Putamen (tissue), 1 donor: ENCODE measurements at regions not wholly inside any gene's neighbourhood (a gene's known extent, or its start where the extent isn't known, plus 50 kb on each side); places are given as distances from the start of the nearest gene placed in this dataset.
"Not testable (repeated sequence)": the region's sequence is repeated elsewhere in the genome, so short reads cannot be mapped to it uniquely, and the experiment has no call there.

Experiments
- DNase-seq: peaks from one replicate; pipeline ENCODE4 v3.0.0-alpha.2; 2016; ENCODE audit warnings: low spot score

DNA sequence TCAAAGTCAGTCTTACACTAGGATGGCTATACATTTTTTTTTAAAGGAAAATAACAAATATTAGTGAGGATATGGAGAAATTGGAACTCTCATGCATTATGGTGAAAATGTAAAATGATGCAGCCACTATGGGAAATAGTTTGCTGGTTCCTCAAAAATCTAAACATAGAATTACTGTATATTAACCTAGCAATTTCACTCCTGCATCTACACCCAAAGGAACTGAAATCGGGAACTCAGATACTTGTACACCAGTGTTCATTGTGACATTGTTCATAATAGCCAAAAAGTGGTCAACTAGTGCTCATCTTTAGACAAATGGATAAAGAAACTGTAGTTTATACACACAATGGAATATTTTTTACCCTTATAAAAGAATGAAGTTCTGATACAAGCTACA is 110.7 kb downstream of the UTRN start:
- DNase-seq = no peak

- no peak for DNase-seq
Observed at GRCh38 chr6:144397141-144397540, 112.0 kb downstream of the UTRN start.

DNA sequence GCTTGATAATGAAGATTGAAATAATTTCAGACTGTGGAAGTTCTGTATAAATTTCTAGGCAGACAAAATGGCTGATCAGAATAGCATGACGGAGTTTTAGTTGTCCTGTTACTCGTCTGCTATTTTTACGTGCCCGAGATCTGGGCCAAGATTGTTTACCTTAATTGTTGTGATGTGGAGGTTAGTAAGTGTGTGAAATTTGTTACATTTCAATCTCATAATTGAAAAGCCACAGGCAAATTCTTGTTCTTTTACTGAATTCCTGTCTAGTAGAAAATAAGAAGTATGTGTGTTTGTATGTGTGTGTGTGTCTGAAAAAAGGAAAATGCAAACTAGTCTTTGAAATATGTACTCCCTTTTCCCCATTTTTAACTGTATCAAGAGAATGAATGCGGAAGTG is 115.2 kb downstream of the UTRN start:
- no peak for DNase-seq

DNA sequence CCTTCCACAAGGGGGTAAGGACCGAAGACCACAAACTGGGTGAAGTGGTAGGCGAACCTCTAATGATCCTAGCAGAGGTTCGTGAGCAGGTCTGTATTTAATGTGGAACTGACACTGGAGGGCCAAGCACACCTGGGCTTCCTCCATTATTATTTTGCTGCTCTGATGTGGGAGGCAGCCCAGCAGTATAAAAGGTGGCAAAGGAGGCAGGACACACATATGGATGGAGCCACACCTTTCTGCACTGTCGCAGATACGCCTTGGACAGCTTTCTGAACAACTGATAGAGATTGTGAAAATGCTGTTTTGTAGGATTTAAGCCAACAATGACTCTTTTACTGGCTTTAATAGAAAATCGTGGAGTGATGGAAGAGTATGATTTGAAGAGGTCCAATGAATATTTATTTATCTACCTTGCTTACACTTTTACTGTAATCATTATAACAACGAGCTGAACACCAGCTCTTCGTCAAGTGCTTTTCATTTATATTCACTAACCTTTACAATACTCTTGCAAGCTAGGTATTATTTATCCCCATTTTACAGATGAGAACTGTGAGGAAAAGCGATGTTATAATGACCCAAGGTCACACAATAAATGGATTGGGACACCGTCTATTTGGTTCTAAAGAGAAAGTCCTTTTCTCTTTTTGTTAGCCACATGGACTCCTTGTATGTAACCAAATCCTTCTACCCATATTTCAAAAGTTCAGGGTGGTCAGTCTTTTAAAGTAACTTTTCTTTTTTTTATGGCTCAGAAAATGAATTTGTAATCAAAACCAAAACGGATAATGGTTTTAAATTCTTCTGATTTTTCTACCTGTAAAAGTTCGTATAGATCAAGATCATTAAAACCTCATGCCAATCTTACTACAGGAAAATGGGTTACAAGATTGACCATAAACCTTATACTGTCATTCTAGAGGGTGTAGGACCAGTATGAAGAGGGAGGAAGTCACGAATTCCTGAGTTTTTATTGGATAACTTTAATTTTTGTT is 116.9 kb downstream of the UTRN start:
- DNase-seq = no peak

GRCh38 chr6:144402750-144403149 is 117.6 kb downstream of the UTRN start:
- no peak for DNase-seq

DNA sequence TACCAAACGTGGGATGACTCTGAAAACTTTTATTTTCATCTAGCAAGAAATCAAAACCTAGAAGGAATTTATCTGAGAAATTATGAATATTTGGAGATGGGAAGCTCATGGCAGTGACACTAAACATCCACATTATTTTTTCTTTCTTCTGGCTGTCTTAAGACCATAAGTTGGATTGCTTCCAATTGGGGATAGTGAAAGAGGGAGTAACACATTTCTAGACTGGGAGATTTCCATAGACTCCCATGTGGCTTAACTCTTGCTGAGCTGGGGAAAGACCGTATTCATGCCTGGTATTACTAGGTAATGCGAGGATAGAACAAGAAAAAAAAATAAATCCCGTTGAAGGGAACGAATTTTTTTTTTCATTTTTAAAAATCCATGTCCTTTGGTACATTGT is 120.0 kb downstream of the UTRN start:
- DNase-seq = no peak

DNA sequence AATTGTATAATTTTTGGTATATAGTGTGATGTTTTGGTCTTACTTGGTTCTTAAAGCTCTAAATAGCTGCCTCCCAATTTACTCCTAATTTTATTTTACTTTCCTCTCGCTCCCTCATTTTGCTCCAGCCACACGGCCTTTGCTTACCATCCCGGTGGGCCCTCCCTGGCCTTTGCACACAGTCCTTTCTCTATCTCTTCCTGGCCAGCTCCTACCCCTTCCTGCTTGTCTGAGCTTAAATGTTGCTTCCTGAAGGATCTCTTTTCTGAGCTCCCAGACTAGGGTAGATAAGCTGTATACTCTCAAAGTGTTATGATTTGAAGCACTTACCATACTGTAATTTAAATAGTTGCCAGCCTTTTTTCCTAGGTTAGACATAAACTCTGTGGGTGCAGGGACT is 121.7 kb downstream of the UTRN start:
- DNase-seq = no peak

GRCh38 chr6:144408161-144408560 is 123.0 kb downstream of the UTRN start:
- no peak for DNase-seq

DNA sequence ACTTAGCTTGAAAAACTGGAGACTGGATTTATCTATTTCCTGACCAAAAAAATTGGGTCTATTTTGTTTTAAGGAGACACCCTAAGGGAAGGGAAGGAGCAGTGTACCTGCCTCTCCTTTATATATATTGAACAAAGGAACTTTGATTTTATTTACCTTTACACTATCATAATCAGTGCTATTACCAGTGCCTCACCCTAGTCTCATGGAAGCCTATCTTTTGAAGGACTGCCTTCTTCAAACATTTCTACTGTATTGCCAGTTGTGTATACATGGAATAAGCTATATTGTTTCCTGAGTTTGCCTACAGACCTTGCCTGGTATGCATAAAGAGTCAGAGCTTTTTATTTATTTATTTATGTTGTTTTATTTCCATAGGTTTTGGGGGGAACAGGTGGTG is 124.9 kb downstream of the UTRN start:
- DNase-seq = no peak

- not testable (repeated sequence) for DNase-seq
Observed at GRCh38 chr6:144410574-144410973, 125.4 kb downstream of the UTRN start.

DNA sequence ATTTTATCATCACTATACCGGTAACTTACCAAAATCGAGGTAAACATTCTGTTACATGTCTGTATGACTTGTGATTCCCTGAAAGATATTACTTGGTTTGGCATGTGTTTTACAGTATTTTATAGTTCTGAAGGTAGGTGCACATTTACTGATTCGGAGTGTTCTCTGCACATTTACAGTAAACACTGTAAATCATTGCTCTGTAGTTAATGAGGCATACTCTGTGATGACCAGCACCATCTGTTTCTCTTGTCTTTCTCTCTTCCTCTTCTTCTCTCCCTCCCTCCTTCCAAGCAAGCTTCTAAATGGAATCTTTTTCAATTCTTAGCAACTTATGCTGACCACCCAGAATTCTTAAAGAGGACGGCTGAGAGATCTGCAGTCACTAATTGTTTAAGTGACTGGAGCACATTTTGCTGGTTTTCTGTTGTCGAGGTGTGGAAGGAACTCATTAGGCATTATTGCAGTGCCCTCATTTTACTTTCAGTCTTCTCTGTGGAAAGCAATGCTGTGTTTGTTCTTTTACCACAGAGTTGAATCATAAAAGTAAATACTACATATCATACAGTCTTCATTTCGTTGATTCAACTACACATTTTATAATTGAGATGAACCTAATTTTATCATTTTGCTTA is 126.5 kb downstream of the UTRN start:
- no peak for DNase-seq

- DNase-seq = no peak
Observed at GRCh38 chr6:144413418-144413817, 128.3 kb downstream of the UTRN start.

DNA sequence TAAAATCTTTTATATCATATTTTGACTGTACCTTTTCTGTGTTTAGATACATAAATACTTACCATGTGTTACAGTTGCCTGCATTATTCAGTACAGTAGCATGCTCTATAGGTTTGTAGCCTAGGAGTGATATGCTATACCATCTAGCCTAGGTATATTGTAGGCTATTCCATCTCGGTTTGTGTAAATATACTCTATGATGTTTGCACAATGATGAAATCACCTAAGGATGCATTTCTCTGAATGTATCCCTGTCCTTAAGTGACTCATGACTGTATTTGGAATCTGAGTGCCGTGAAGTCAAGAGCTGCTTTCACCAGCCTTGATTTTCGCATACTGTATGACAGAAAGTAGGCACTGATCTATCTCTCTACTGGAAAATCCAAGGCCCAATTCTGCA is 129.9 kb downstream of the UTRN start:
- no peak for DNase-seq

DNA sequence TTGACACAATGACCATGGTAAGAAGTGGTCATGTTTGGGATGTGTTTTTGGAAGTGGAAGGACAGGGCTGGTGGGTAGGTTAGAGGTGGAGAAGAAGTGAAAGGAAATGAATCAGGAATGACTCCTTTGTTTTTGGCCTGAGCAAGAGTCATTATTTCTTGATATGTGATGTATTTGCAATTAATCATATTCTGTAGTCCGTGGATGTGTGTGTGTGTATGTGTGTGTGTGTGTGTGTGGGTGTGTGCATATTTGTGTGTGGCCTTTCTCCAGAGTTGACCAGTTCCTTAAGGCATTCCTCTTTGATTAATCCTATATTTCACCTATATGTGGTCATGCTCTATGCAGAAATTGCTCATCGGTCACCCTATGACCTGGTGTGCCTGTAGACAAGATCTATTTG is 130.7 kb downstream of the UTRN start:
- DNase-seq = no peak

DNA sequence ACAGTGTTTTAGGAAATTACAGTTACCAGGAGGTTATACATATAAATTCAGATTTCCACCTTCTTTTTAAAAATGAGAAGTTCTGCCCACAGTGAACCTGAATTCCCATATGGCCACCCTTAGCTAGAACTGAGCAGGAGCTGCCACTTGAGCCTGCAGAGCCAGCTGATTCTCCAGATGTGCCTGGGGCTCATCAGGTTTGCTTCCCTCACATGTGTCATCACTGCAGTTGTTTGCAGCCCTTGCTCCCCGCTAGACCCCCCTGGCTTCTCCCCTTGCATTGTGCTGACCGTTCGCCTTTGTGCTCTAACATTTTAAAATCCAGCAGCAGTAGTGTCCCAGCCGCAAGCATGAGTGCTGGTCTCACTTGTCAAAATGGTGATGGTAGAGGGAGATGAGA is 131.1 kb downstream of the UTRN start:
- DNase-seq = no peak

DNA sequence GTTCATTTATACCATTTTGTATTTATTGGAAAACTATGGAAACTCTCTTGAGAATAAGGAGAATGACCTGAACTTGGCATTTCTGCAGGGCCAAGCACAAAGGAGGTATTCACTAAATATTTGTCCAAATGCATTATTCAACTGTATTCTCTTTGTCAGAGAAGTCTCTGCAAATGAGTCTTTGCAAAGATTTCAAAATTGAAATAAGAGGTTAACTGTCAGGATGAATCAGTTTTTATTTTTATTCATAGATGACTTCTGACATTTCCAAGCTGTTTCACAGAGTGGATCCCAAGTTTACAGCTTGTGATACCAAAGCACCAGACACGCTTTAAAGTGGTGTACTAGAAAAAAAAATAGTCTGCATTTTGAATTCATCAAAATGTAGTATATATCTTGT is 131.6 kb downstream of the UTRN start:
- no peak for DNase-seq

DNA sequence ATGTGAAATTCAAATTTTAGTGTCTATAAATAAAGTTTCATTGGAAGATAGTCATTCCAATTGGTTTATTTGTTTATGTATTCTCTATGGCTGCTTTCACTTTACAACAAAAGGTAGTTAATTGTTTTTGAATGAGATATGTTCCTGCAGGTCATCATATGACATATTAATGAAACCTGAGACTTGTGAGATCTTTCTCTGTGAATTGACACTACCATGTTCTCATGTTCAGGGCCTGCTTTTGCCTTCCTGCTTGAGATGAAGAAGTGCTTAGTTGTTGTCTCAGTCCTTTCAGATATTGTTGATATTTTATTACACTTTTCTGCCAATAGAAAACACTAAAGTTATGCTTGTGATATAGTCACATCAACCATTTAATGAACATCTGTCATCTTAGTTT is 132.5 kb downstream of the UTRN start:
- DNase-seq = no peak

- DNase-seq = no peak
Observed at GRCh38 chr6:144418959-144419545, 133.9 kb downstream of the UTRN start.

DNA sequence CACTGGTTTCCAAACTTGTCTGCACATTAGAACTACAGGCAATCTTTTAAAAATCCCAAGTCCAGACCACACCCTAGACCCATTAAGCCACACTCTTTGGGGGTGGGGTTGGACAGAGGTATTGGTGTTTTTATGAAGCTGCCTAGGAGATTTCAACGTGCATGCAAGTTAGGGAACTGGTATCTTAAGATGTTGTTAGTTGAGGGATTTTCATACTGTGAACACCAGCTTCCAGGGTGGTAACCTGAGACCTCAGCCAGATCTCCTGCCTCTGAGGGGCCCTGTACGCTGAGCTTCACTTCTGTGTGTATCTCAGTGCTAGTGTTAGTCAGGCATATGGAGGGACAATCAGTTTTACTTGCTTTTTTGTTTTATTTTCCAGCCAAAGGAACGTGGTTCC is 138.0 kb downstream of the UTRN start:
- no peak for DNase-seq

DNA sequence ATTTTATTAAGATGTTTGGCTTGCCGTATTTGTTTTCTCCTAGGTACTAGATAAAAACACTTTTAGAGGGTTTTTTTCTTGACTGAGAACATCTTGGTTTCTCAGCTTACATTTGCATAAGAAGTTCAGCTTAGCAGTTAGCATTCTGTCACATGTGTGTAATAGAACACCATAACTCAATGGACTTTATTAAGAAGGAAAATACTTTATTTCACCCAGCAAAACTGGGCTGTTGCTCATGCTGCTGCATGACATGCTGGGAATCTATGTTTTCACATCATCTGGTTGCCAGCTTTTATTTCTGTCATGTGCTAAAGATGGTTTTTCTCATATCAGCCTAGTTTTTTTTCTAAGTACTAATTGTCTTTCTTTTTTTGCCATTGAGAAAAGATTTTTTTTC is 144.6 kb downstream of the UTRN start:
- DNase-seq = no peak

GRCh38 chr6:144433446-144433845 is 148.3 kb downstream of the UTRN start:
- DNase-seq = not testable (repeated sequence)

GRCh38 chr6:144434308-144434990 is 149.3 kb downstream of the UTRN start:
- no peak for DNase-seq
